Neutrophil (primary cell): ENCODE measurements at regions not wholly inside any gene's neighbourhood (a gene's known extent, or its start where the extent isn't known, plus 50 kb on each side); places are given as distances from the start of the nearest gene placed in this dataset.
"Not testable (repeated sequence)": the region's sequence is repeated elsewhere in the genome, so short reads cannot be mapped to it uniquely, and the experiment has no call there.

ENCODE experiments used
- H3K27ac ChIP-seq: fragments of 200-600 bp; sonication (generic); 2 replicates; pipeline ENCODE4 v1.5.1; 2016; ENCODE audit warnings: mild to moderate bottlenecking, moderate library complexity
- H3K27me3 ChIP-seq: fragments of 200-600 bp; sonication (generic); 2 replicates; pipeline ENCODE4 v1.6.0; 2016; ENCODE audit warnings: mild to moderate bottlenecking
- H3K36me3 ChIP-seq: fragments of 200-600 bp; sonication (generic); 2 replicates; pipeline ENCODE4 v1.5.1; 2017
- H3K4me1 ChIP-seq, 2 experiments: fragments of 200-600 bp in 1 of 2; sonication (generic) in 1 of 2; 1 replicate in 1 of 2; 2 replicates in 1 of 2; pipeline versions ENCODE4 v1.5.1 to v1.6.1; 2013 to 2016; ENCODE audit warnings: low read depth in 1 of 2, low read length in 1 of 2, mild to moderate bottlenecking in 1 of 2, moderate library complexity in 1 of 2; ENCODE audit not compliant: control insufficient read depth in 1 of 2, insufficient read depth in 1 of 2
- H3K4me3 ChIP-seq, 2 experiments: fragments of 200-600 bp in 1 of 2; sonication (generic) in 1 of 2; 1 replicate in 1 of 2; 2 replicates in 1 of 2; pipeline ENCODE4 v1.5.1; 2013 to 2016; ENCODE audit warnings: low read depth in 1 of 2, low read length in 1 of 2, mild to moderate bottlenecking in 1 of 2, moderate library complexity in 1 of 2
- H3K9me3 ChIP-seq: fragments of 200-600 bp; sonication (generic); 2 replicates; pipeline ENCODE4 v1.5.1; 2016

DNA sequence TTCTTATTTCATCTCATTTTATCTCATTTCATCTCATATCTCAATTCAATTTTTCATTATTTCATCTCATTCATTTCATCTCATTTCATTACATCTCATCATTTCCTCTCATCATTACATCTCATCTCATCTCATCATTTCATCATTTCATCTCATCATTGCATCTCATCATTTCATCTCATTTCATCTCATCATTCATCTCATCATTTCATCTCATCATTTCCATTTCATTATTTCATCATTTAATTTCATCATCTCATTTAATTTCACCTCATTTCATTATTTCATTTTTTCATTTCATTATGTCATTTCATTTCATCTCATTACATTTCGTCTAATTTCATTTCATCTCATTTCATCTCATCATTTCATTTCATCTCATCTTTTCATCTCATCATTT lies 2867.8 kb downstream of the RPIA start:
- not testable (repeated sequence) for H3K9me3 ChIP-seq, H3K4me1 ChIP-seq, H3K4me3 ChIP-seq, H3K36me3 ChIP-seq, H3K27me3 ChIP-seq, H3K27ac ChIP-seq

GRCh38 chr2:91559886-91560614 lies 2868.6 kb downstream of the RPIA start:
- not testable (repeated sequence) for H3K4me1 ChIP-seq, H3K27ac ChIP-seq

GRCh38 chr2:91562184-91562583 lies 2870.7 kb downstream of the RPIA start:
- not testable (repeated sequence) for H3K4me1 ChIP-seq, H3K36me3 ChIP-seq, H3K9me3 ChIP-seq, H3K27ac ChIP-seq, H3K4me3 ChIP-seq, H3K27me3 ChIP-seq

More at GRCh38 chr2:91559886-91560614, 2868.6 kb downstream of the RPIA start:
- H3K4me3 ChIP-seq, H3K9me3 ChIP-seq, H3K36me3 ChIP-seq, H3K27me3 ChIP-seq: not testable (repeated sequence)

DNA sequence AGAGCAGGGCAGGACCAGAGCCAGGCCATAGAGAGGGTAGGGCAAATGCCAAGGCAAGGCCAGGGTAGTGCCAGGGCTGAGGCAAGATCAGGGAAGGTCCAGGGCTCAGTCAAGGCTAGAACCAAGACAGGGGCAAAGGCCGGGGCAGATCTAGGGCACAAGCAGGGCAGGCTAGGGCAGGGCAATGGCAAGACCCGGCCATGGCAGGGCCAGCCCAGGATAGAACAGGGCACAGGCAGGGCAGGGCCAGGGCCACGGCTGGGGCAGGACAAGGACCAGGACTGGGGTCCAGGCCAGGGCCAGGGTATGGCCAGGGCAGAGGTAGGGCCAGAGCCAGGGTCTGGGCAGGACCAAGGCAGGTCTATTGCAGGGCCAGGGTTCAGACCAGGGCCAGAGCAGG lies 2873.2 kb downstream of the RPIA start:
- not testable (repeated sequence) for H3K27me3 ChIP-seq

GRCh38 chr2:91565689-91566430 lies 2874.4 kb downstream of the RPIA start:
- H3K27ac ChIP-seq, H3K36me3 ChIP-seq, H3K27me3 ChIP-seq, H3K4me1 ChIP-seq, H3K4me3 ChIP-seq, H3K9me3 ChIP-seq: not testable (repeated sequence)

More for the DNA sequence above, 2873.2 kb downstream of the RPIA start:
- H3K4me3 ChIP-seq, H3K36me3 ChIP-seq, H3K27ac ChIP-seq, H3K9me3 ChIP-seq, H3K4me1 ChIP-seq: not testable (repeated sequence)

DNA sequence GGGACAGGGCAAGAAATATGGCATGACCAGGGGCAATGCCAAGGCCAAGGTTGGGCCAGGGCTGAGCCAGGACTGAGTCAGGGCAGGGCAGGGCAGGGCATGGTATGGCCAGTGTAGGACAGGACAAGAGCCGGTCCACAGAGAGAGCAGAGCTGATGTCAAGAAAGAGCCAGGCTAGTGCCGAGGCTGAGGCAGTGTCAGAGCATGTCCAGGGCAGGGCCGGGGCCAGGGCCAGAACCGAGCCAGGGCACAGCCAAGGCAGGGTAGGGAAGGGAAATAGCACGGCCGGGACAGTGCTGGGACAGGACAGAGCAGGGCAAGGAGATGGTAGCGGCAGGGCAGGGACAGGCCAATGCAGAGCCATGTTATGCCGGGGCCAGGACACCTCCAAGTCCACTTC lies 2875.1 kb downstream of the RPIA start:
- H3K4me1 ChIP-seq, H3K36me3 ChIP-seq, H3K27ac ChIP-seq, H3K27me3 ChIP-seq, H3K4me3 ChIP-seq, H3K9me3 ChIP-seq: not testable (repeated sequence)

DNA sequence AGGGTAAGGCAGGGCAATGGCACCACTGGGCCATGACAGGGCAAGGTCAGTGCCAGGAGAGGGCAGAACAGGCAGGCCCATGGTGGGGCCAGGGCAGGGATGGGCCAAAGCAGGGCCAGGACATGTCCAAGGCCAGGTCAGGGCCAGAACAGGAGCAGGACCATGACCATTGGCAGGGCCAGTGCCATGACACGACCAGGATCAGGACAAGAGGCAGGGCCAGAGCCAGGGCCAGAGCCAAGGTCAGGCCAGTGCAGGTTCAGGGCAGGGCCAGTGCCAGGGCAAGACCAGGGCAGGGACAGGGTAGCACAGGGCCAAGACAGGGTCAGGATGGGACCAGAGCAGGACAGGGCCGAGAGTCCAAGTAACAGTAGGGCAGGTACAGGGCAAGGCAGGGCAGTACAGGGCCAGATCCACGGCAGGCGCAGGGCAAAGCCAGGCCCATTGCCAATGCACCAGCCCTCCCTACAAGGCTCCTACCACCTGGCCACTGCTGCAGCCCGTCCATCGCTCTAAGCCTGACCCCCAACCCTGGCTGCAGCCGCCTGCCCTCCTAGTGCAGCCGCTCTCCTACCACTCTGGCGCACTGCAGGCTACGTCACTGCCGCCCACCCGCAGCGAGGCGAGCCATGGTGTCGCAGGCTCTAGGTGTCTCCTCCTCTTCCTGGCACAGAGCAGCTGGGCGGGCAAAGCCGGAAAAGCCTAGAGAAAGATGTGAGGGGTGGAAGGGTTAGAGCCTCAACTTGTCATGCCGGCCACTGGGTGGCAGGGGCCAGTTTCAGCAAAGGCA lies 2876.3 kb downstream of the RPIA start:
- not testable (repeated sequence) for H3K9me3 ChIP-seq, H3K4me1 ChIP-seq, H3K27ac ChIP-seq, H3K27me3 ChIP-seq, H3K36me3 ChIP-seq, H3K4me3 ChIP-seq

DNA sequence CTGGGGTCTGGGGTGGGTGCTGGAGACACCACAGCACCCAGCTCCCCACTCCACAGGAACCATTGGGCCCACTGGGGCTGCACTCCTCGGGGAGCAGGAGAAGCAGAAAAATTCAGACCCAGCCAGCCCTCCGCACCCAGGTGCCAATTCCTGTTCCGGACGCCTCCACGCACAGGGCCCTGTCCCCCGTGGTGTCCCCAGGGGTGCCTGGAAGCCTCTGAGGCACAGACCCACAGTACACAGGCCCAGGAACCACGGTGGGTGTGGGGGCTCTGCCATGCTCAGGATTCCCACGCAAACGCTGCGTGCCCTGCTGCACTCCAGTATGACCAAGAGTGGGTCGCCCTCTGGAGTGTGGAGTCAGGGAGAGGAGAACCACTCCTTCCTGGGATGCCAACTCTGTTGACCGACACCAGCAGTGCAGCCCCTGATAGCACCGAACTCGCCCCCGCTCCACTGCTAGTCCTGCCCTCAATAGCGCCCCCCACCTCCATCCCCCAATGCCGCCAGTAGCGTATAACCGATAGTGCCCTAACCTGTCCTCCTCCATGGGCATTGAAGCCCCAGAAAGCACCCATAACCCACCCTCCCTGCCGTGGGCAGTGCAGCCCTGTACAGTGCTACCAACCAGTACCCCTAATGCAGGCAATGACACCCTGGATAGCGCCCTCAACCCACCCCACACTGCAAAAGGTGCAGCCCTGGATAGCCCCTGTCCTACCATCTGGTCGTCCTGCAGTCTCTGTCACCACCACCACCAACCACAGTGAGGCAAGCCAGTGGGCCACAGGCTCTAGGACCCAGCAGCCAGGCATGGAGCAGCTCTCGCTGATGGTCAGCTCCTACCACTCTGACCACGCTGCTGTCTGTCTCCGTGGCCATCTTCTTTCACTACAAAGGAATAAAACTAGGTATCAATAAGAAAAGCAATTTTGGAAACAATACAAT lies 2877.2 kb downstream of the RPIA start:
- not testable (repeated sequence) for H3K4me3 ChIP-seq, H3K4me1 ChIP-seq, H3K9me3 ChIP-seq, H3K36me3 ChIP-seq, H3K27ac ChIP-seq, H3K27me3 ChIP-seq

DNA sequence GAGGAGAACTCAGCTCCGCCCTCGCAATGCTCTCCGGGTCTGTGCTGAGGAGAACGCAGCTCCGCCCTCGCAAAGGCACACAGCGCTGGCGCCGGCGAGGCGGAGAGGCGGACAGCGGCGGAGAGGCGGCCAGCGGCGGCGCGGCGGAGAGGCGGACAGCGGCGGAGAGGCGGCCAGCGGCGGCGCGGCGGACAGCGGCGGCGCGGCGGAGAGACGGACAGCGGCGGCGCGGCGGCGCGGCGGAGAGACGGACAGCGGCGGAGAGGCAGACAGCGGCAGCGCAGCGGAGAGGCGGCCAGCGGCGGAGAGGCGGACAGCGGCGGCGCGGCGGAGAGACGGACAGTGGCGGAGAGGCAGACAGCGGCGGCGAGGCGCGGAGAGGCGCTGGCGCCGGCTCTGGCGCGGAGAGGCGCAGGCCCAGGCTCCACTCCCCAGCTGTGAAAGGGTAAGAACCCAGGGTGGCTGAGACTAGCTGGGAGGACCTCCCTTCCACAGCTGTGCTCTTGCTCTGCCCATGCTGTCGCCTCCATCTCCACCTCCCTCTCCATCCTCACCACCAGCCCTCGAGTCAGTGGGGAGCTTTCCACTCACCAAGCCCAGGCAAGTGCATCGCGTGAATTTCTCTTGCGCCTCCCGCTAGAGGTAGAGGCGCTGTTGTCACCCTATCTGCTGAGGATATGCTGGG lies 2879.9 kb downstream of the RPIA start:
- not testable (repeated sequence) for H3K36me3 ChIP-seq, H3K4me3 ChIP-seq, H3K27ac ChIP-seq, H3K9me3 ChIP-seq, H3K27me3 ChIP-seq, H3K4me1 ChIP-seq

DNA sequence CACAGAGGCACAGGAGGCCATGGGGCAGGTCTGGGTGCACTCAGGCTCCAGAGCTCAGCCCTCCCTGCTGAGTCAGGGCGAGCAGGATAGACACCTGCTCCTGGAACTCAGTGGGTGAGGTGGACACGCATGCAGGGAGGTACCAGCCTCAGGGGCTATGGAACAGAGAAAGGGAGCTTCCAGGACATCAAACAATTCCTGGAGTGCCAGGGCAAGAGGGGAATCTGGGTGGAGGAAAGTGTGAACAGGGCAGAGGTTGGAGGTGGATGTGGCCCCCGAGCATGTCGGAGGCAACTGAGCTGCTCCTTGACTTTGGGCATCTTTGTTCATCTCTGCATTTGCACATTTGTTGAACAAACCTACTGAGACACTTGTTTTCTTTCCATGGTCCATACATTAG lies 2881.5 kb downstream of the RPIA start:
- not testable (repeated sequence) for H3K27me3 ChIP-seq, H3K36me3 ChIP-seq, H3K27ac ChIP-seq, H3K4me1 ChIP-seq, H3K9me3 ChIP-seq, H3K4me3 ChIP-seq

- not testable (repeated sequence) for H3K4me1 ChIP-seq, H3K27ac ChIP-seq, H3K36me3 ChIP-seq, H3K9me3 ChIP-seq, H3K27me3 ChIP-seq, H3K4me3 ChIP-seq
Measured at GRCh38 chr2:91573755-91574154, 2882.3 kb downstream of the RPIA start.

GRCh38 chr2:91574255-91574654 lies 2882.8 kb downstream of the RPIA start:
- H3K4me3 ChIP-seq, H3K36me3 ChIP-seq, H3K4me1 ChIP-seq, H3K27ac ChIP-seq, H3K9me3 ChIP-seq, H3K27me3 ChIP-seq: not testable (repeated sequence)
